K562 (cell line): ENCODE measurements at regions not wholly inside any gene's neighbourhood (a gene's known extent, or its start where the extent isn't known, plus 50 kb on each side); places are given as distances from the start of the nearest gene placed in this dataset.

Source experiments
- ELF2 ChIP-seq: fragments of 250-450 bp; sonication (Bioruptor Pico); IDR thresholded peaks from 2 replicates; pipeline ENCODE4 v1.5.0; 2021; ENCODE audit warnings: mild to moderate bottlenecking
- FOS ChIP-seq: IDR thresholded peaks from 3 replicates; pipeline ENCODE4 v1.6.1; 2011; ENCODE audit not compliant: insufficient read length; ENCODE audit errors: extremely low read depth
- HDAC1 ChIP-seq, 2 experiments: fragments of 450-650 bp; IDR thresholded peaks; 2 replicates each; pipeline ENCODE4 v1.6.1; 2016 to 2017; ENCODE audit warnings: inconsistent platforms in 1 of 2, mild to moderate bottlenecking in 1 of 2, moderate library complexity in 1 of 2
- IRF2 ChIP-seq: sonication (generic); formaldehyde crosslinking; IDR thresholded peaks from 2 replicates; pipeline ENCODE4 v1.8.1; 2022; ENCODE audit warnings: mild to moderate bottlenecking, missing genetic modification reagents
- NBN ChIP-seq: fragments of 450-650 bp; IDR thresholded peaks from 2 replicates; pipeline ENCODE4 v1.6.1; 2016; ENCODE audit warnings: low read depth, mild to moderate bottlenecking
- ZNF3 ChIP-seq: fragments of 250-450 bp; sonication (Bioruptor Pico); IDR thresholded peaks from 2 replicates; pipeline ENCODE4 v1.5.0; 2021; ENCODE audit warnings: mild to moderate bottlenecking, moderate library complexity

DNA sequence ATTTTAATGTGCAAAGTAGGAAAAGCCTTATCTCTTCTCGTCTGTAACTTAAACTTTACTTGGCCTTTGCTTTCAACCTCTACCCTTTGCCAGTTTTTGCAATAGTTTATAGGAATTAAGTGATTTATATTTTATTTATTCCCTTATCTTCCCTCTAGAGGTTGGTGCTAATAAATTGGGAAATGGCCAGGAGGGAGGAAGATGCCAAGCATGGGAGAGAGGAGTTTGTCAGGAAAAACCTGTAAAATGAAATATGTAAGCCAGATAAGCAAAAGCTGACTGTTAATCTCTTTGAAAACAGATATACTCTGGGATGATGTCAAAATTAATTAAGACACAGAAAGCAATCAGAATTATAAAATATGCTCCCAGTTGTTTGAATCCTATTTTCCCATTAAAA lies 484.5 kb downstream of the NR2F1-AS1 start:
- TF ChIP-seq HDAC1 (IDR thresholded peaks at IDR 0.05) (no peak), NBN (no peak), ELF2 (CRISPR knock-in tag) (no peak), FOS (no peak), IRF2 (no peak), ZNF3 (no peak)
